Left lung (tissue), 4 donors: ENCODE measurements at regions not wholly inside any gene's neighbourhood (a gene's known extent, or its start where the extent isn't known, plus 50 kb on each side); places are given as distances from the start of the nearest gene placed in this dataset.
"Not testable (repeated sequence)": the region's sequence is repeated elsewhere in the genome, so short reads cannot be mapped to it uniquely, and the experiment has no call there.

Source experiments
- ATAC-seq: fragments of 200-7000 bp; cut with Tn5 transposase; one replicate; pipeline ENCODE4 v1.9.1; 2020; ENCODE audit warnings: moderate library complexity
- DNase-seq, 4 donors: peaks; one replicate each; pipeline ENCODE4 v3.0.0-alpha.2; 2013 to 2020
- H3K27ac ChIP-seq, 2 donors: fragments of 200-600 bp; sonication (generic) in 1 of 2; one replicate each; pipeline versions ENCODE4 v1.5.0 to v1.8.0; 2020 to 2021
- H3K27me3 ChIP-seq, 2 donors: fragments of 200-600 bp; sonication (generic) in 1 of 2; one replicate each; pipeline versions ENCODE4 v1.5.0 to v1.8.0; 2020 to 2021
- H3K36me3 ChIP-seq, 2 donors: fragments of 200-600 bp; sonication (generic) in 1 of 2; one replicate each; pipeline versions ENCODE4 v1.5.0 to v1.8.0; 2020 to 2021
- H3K4me1 ChIP-seq, 2 donors: fragments of 200-600 bp; one replicate each; pipeline ENCODE4 v1.8.0; 2021
- H3K4me3 ChIP-seq, 2 donors: fragments of 200-600 bp; sonication (generic) in 1 of 2; one replicate each; pipeline versions ENCODE4 v1.5.0 to v1.8.0; 2020 to 2021; ENCODE audit warnings: mild to moderate bottlenecking in 1 of 2
- H3K9me3 ChIP-seq, 2 donors: fragments of 200-600 bp; sonication (generic) in 1 of 2; one replicate each; pipeline versions ENCODE4 v1.5.0 to v1.8.0; 2020 to 2021
- intact Hi-C, 2 donors: fragments of 100-400 bp; cut with DNase I; formaldehyde crosslinking; loops; one replicate each; pipeline versions ENCODE4 v1.11.2 to v1.14.2; 2022
- donor health status: DM: no; HTN: yes; CAD: no.
- donor health status: DM: no; HTN: no; CAD: no.

DNA sequence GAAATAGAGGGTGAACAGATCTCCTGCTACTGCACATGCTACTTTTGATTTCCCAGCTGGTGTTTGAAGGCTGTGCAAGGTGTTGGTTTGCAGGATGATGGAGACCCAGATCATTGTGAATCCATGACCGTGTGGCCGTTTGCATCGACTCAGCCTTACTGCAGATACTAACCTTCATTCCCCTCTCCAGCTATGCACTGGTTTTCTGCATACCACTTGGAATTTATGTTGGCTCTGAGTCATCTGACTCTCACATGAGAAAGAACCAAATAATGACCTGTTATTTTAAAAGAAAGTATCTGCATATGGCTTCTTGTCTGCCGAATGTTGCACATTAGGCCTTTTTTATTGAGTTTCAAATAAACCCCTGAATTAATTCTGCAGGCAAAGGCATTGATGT, 183.3 kb upstream of the PRKX start:
- H3K4me3 ChIP-seq, ATAC-seq, H3K9me3 ChIP-seq, H3K27me3 ChIP-seq, H3K36me3 ChIP-seq, H3K27ac ChIP-seq, H3K4me1 ChIP-seq, intact Hi-C loops, DNase-seq: not testable (repeated sequence)

- H3K9me3 ChIP-seq, ATAC-seq, H3K36me3 ChIP-seq, intact Hi-C loops, H3K4me3 ChIP-seq, H3K27ac ChIP-seq, H3K4me1 ChIP-seq, H3K27me3 ChIP-seq, DNase-seq: not testable (repeated sequence)
These were observed 169.1 kb upstream of the PRKX start for GRCh38 chrX:3882553-3882920.

DNA sequence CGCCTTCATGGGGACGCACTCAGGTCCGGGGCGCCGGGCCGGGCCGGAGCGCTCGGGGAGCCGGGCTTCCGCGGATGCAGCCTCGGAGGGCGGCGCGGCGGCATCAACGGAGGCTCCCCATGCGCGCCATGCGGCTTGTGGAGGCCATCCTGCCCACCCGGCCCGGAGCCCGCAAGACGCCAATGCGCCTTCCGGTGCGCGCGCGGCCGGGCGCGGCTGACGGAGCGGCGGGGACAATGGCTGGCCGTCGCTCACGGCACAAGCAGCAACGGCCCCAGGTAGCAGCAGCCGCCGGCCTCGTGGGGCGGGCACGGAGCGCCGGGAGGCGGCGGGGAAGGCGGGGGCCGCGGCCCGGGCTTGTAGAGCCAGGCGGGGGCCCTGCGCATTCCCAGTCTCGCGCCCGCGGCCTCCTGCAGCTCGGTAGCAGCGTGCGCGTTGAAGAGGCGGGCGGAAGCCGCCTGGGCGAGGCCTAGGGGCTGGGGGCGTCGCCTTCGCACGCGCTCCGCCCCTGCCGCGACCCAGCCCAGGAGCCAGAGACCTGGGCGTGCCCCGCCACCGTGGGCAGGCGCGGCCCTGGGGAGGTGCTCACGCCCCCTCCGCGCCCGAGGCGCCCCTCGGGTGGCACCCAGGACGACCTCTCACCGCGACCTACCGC, 168.6 kb upstream of the PRKX start:
- DNase-seq, intact Hi-C loops, H3K27me3 ChIP-seq, H3K27ac ChIP-seq, H3K36me3 ChIP-seq, H3K4me3 ChIP-seq, H3K4me1 ChIP-seq, H3K9me3 ChIP-seq: not testable (repeated sequence)
- ATAC-seq: peak; percentile 99

DNA sequence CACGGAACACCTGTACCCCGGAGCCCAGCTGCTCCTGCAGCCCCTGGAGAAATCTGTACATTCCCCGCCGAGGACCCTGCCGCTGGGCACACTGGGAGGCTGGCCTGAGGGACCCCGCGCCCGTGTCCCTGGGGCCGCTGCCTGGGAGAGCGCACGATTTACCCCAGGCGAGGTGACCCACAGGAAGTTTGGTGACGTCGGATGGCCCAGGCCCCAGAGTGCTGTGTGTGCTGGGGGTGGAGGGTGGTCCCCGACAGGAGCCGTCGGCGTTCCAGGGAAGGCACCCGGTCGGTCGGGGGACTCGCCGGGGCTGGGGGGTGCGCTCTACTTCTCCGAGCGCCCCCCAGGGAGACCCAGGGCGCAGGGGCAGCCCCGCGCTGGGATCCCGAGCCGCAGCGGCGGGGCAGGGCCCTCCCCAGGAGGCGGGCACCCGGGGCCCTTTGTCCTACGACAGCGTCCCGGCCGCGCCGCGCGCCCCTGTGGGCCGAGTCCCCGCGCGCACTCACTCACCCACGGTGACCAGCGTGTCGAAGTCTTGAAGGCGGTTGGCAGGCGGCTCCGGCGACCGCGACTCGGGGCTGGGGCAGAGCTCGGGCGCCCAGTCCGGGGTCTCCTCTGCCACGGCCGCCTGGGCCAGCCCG, 167.9 kb upstream of the PRKX start:
- H3K4me1 ChIP-seq, H3K9me3 ChIP-seq, H3K36me3 ChIP-seq, H3K4me3 ChIP-seq, intact Hi-C loops, H3K27ac ChIP-seq, H3K27me3 ChIP-seq, DNase-seq: not testable (repeated sequence)
- ATAC-seq: peak; percentile 70

DNA sequence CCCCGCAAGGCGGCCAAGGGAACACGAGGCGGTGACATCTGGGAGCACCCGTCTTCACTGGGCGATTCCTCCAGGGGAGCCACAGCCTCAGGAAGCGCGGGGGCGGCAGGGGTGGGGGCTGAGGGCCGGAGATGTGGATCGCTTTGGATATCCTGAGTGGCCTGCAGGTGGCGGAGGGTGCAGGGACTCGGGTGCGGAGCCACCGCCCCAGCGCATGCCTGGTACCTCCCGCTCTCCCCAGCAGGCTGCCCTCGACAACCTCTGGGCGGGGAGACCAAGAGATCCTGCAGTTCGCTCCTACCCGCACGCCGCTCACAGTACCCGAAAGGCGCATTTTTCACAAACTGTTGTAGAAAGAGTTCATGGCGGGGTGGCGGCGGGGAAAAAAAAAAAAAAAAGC, 162.9 kb upstream of the PRKX start:
- H3K4me3 ChIP-seq, H3K27ac ChIP-seq, intact Hi-C loops, ATAC-seq, H3K9me3 ChIP-seq, H3K4me1 ChIP-seq, H3K36me3 ChIP-seq, DNase-seq, H3K27me3 ChIP-seq: not testable (repeated sequence)

DNA sequence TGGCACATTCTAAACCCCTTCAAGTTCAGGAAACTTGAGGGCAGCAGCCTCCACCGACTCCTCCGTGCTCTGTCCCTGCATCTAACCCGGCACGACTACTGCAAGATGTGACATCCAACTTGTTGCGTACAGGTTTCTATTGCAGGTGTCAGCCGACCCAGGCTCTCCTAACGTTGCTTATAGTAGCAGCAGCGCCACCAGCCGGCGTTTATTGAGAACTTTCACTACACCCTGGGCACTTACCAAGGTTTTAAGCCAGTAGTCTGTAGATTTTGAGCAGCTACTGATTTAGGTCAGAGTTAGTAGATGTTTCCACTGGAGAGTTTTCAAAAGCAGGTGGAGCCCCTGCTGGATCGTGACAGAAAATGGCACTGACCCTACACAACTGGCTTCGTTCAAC, 162.2 kb upstream of the PRKX start:
- intact Hi-C loops, H3K9me3 ChIP-seq, H3K4me3 ChIP-seq, H3K36me3 ChIP-seq, ATAC-seq, DNase-seq, H3K27me3 ChIP-seq, H3K27ac ChIP-seq, H3K4me1 ChIP-seq: not testable (repeated sequence)

- intact Hi-C loops, H3K36me3 ChIP-seq, H3K4me3 ChIP-seq, H3K27ac ChIP-seq, H3K27me3 ChIP-seq, H3K9me3 ChIP-seq, ATAC-seq, H3K4me1 ChIP-seq, DNase-seq: not testable (repeated sequence)
These were observed 158.9 kb upstream of the PRKX start for GRCh38 chrX:3872226-3872879.

- intact Hi-C loops, ATAC-seq, DNase-seq, H3K27ac ChIP-seq, H3K27me3 ChIP-seq, H3K9me3 ChIP-seq, H3K4me3 ChIP-seq, H3K4me1 ChIP-seq, H3K36me3 ChIP-seq: not testable (repeated sequence)
These were observed 153.8 kb upstream of the PRKX start for GRCh38 chrX:3867067-3867831.

- intact Hi-C loops, H3K36me3 ChIP-seq, H3K4me1 ChIP-seq, H3K27me3 ChIP-seq, DNase-seq, H3K9me3 ChIP-seq, ATAC-seq, H3K27ac ChIP-seq, H3K4me3 ChIP-seq: not testable (repeated sequence)
These were observed 144.9 kb upstream of the PRKX start for GRCh38 chrX:3858332-3858731.

DNA sequence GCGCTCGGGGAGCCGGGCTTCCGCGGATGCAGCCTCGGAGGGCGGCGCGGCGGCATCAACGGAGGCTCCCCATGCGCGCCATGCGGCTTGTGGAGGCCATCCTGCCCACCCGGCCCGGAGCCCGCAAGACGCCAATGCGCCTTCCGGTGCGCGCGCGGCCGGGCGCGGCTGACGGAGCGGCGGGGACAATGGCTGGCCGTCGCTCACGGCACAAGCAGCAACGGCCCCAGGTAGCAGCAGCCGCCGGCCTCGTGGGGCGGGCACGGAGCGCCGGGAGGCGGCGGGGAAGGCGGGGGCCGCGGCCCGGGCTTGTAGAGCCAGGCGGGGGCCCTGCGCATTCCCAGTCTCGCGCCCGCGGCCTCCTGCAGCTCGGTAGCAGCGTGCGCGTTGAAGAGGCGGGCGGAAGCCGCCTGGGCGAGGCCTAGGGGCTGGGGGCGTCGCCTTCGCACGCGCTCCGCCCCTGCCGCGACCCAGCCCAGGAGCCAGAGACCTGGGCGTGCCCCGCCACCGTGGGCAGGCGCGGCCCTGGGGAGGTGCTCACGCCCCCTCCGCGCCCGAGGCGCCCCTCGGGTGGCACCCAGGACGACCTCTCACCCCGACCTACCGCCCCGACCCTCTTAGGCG, 130.2 kb upstream of the PRKX start:
- intact Hi-C loops, H3K27me3 ChIP-seq, H3K36me3 ChIP-seq, H3K9me3 ChIP-seq, H3K27ac ChIP-seq, H3K4me1 ChIP-seq, DNase-seq: not testable (repeated sequence)
- ATAC-seq: peak; percentile 99
- peak overlapping the region in 1 of 2 donors; percentile 47 for H3K4me3 ChIP-seq

- intact Hi-C loops, H3K36me3 ChIP-seq, H3K4me1 ChIP-seq, H3K9me3 ChIP-seq, H3K27me3 ChIP-seq, H3K27ac ChIP-seq: not testable (repeated sequence)
- ATAC-seq: peak; percentile 79
- DNase-seq: peak in 1 of 4 donors; percentile 67
- peak overlapping the region in 1 of 2 donors; percentile 47 for H3K4me3 ChIP-seq
These were observed 129.5 kb upstream of the PRKX start for GRCh38 chrX:3842822-3843521.

- H3K9me3 ChIP-seq, H3K27me3 ChIP-seq, H3K4me1 ChIP-seq, ATAC-seq, H3K36me3 ChIP-seq, DNase-seq, H3K27ac ChIP-seq, H3K4me3 ChIP-seq, intact Hi-C loops: not testable (repeated sequence)
These were observed 125.3 kb upstream of the PRKX start for GRCh38 chrX:3838754-3839153.
